Endothelial cell of umbilical vein (primary cell): ENCODE measurements at regions not wholly inside any gene's neighbourhood (a gene's known extent, or its start where the extent isn't known, plus 50 kb on each side); places are given as distances from the start of the nearest gene placed in this dataset.

ENCODE experiments used
- BruUV-seq: library from RNA; stranded (reverse); fragments of 400-500 nt; replicated peaks from 2 replicates; lab custom pipeline; 2021; lab: Mats Ljungman, UMichigan
- CTCF ChIA-PET: fragments of 300-600, 350-600 bp; sonication (Branson Sonifier 250); formaldehyde crosslinking; loops from one replicate; lab custom pipeline; 2021; ENCODE audit warnings: antibody characterized with exemption, inconsistent platforms; lab: Charles Lee
- POLR2A ChIA-PET: fragments of 300-600, 350-600 bp; sonication (Branson Sonifier 250); formaldehyde crosslinking; loops from one replicate; lab custom pipeline; 2021; ENCODE audit warnings: antibody characterized with exemption, inconsistent platforms; lab: Charles Lee
- DNase-seq: peaks from one replicate; pipeline ENCODE4 v3.0.0-alpha.2; 2011; ENCODE audit warnings: low read depth, low spot score
- FAIRE-seq: peaks from 2 replicates; lab custom pipeline; 2011; peaks lifted over from hg19 to GRCh38; lab: Jason Lieb, UNC
- H2AFZ ChIP-seq: 2 replicates; pipeline ENCODE4 v1.6.0; 2012; ENCODE audit warnings: low read depth, low read length, control low read depth, inconsistent platforms
- H3K27ac ChIP-seq: 2 replicates; pipeline ENCODE4 v1.5.1; 2011; ENCODE audit warnings: low read depth, mild to moderate bottlenecking, control low read depth, low read length, moderate library complexity; ENCODE audit not compliant: insufficient read depth
- H3K27me3 ChIP-seq, 2 experiments: 2 replicates each; pipeline versions ENCODE4 v1.6.0 to v1.6.1; 2011; ENCODE audit warnings: low read length in 2 of 2, mixed read lengths in 1 of 2; ENCODE audit not compliant: control insufficient read depth in 2 of 2, insufficient read depth in 2 of 2
- H3K36me3 ChIP-seq, 2 experiments: 2 replicates in 1 of 2; 3 replicates in 1 of 2; pipeline ENCODE4 v1.5.1; 2011; ENCODE audit warnings: low read length in 2 of 2, mild to moderate bottlenecking in 1 of 2, moderate library complexity in 1 of 2; ENCODE audit not compliant: control insufficient read depth in 2 of 2, insufficient read depth in 2 of 2; ENCODE audit errors: extremely low read depth in 1 of 2
- H3K4me1 ChIP-seq: 3 replicates; pipeline ENCODE4 v1.5.1; 2011; ENCODE audit warnings: mild to moderate bottlenecking, low read length; ENCODE audit not compliant: control insufficient read depth, insufficient read depth; ENCODE audit errors: extremely low read depth
- H3K4me2 ChIP-seq: 2 replicates; pipeline ENCODE4 v1.6.1; 2011; ENCODE audit warnings: low read length, control low read depth, mixed read lengths; ENCODE audit not compliant: insufficient read depth
- H3K4me3 ChIP-seq, 3 experiments: fragments of 200-600 bp in 1 of 3; sonication (generic), shearing (Covaris generic) in 1 of 3; replicated peaks in 1 of 3; 2 replicates each; pipeline ENCODE4 v1.5.1; 2011 to 2016; ENCODE audit warnings: control low read depth in 3 of 3, low read length in 3 of 3, mild to moderate bottlenecking in 2 of 3, inconsistent platforms in 1 of 3, low read depth in 1 of 3, moderate library complexity in 1 of 3; ENCODE audit not compliant: insufficient read depth in 1 of 3
- H3K79me2 ChIP-seq: 2 replicates; pipeline ENCODE4 v1.6.0; 2012; ENCODE audit warnings: low read length, inconsistent platforms; ENCODE audit not compliant: control insufficient read depth, insufficient read depth
- H3K9ac ChIP-seq: replicated peaks from 2 replicates; pipeline ENCODE3; 2011; ENCODE audit warnings: low read length, control low read depth; ENCODE audit not compliant: insufficient read depth; ENCODE audit errors: extremely low read depth
- H3K9me1 ChIP-seq: replicated peaks from 3 replicates; pipeline ENCODE4 v1.6.0; 2011; ENCODE audit warnings: mild to moderate bottlenecking, low read length; ENCODE audit not compliant: control insufficient read depth, insufficient read depth; ENCODE audit errors: extremely low read depth
- H3K9me3 ChIP-seq: replicated peaks from 2 replicates; pipeline ENCODE4 v1.5.1; 2012; ENCODE audit warnings: low read length, inconsistent platforms; ENCODE audit not compliant: control insufficient read depth, insufficient read depth
- H4K20me1 ChIP-seq: replicated peaks from 2 replicates; pipeline ENCODE3; 2011; ENCODE audit warnings: mild to moderate bottlenecking, low read length; ENCODE audit not compliant: control insufficient read depth, insufficient read depth; ENCODE audit errors: extremely low read depth
- EZH2 ChIP-seq: IDR thresholded peaks from 2 replicates; pipeline ENCODE4 v1.6.1; 2012; ENCODE audit warnings: borderline replicate concordance, low read depth, mild to moderate bottlenecking, moderate library complexity, low read length, inconsistent platforms; ENCODE audit not compliant: severe bottlenecking
- FOS ChIP-seq: IDR thresholded peaks from 2 replicates; pipeline ENCODE4 v1.6.1; 2011; ENCODE audit warnings: mild to moderate bottlenecking, low read length, moderate library complexity, borderline replicate concordance; ENCODE audit not compliant: insufficient read depth
- GATA2 ChIP-seq: IDR thresholded peaks from 2 replicates; pipeline ENCODE4 v1.7.0; 2011; ENCODE audit warnings: low read depth, mild to moderate bottlenecking, moderate library complexity, mixed read lengths, low read length; ENCODE audit not compliant: insufficient read length, insufficient read depth
- JUN ChIP-seq: IDR thresholded peaks from 2 replicates; pipeline ENCODE4 v1.6.1; 2011; ENCODE audit warnings: borderline replicate concordance, low read depth; ENCODE audit not compliant: insufficient read length, insufficient read depth
- MYC ChIP-seq: IDR thresholded peaks from one replicate; pipeline ENCODE4 v1.6.1; 2011; ENCODE audit warnings: mild to moderate bottlenecking, low read depth, low read length
- POLR2A ChIP-seq: IDR thresholded peaks from 2 replicates; pipeline ENCODE4 v1.6.1; 2012; ENCODE audit warnings: low read depth, mild to moderate bottlenecking, control low read depth, low read length
- POLR2AphosphoS5 ChIP-seq: IDR thresholded peaks from 2 replicates; pipeline ENCODE4 v1.6.1; 2012; ENCODE audit warnings: low read depth, mild to moderate bottlenecking, control low read depth, low read length, moderate library complexity; ENCODE audit not compliant: insufficient read depth
- dilution Hi-C: fragments of 300-500 bp; cut with MboI; formaldehyde crosslinking; loops from one replicate; pipeline ENCODE4 v1.15.0; 2019; ENCODE audit warnings: low sequenced_read_pairs; ENCODE audit not compliant: extremely low pct_ligation_motif_present
- intact Hi-C: fragments of 100-400 bp; cut with micrococcal nuclease; formaldehyde crosslinking; loops from one replicate; pipeline ENCODE4 v1.10.0; 2022
- TF ChIP-seq, protein P1 (sequence below): IDR thresholded peaks from 2 replicates; pipeline ENCODE4 v1.6.1; 2011; ENCODE audit not compliant: insufficient read depth, insufficient read length
- TF ChIP-seq, protein P2 (sequence below), 2 donors: IDR thresholded peaks; 1 replicate in 1 of 2; 2 replicates in 1 of 2; pipeline ENCODE4 v1.5.1; 2011; ENCODE audit warnings: low read length in 2 of 2, mild to moderate bottlenecking in 2 of 2, moderate library complexity in 2 of 2, control low read depth in 1 of 2, inconsistent platforms in 1 of 2, low read depth in 1 of 2; ENCODE audit not compliant: insufficient read depth in 1 of 2; ENCODE audit errors: extremely low read depth in 1 of 2

DNA sequence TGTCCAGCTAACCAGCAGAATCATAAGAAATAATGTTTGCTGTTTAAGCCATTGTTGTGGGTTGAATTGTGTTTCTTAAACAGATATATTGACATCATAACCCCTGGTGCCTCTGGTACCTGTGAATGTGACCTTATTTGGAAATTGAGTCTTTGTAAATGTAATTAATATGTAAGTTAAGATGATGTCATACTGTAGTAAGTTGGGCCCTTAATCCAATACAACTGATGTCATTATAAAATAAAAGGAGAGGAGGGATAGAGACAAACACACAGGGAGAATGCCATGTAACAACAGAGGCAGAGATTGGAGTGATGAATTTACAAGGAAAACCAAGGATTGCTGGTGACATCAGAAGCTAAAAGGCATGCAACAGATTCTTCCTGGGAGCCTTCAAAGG lies 141.4 kb downstream of the ZIC3 start:
- FAIRE-seq (no peak), DNase-seq (no peak)
- Histone ChIP-seq H3K4me2 (no peak overlapping the region), H3K4me3 (no peak overlapping the region), H2AFZ (no peak overlapping the region), H3K9ac (no peak overlapping the region), H3K4me1 (no peaks in the 10 kb centered on the region), H3K9me1 (no peaks in the 10 kb centered on the region), H3K36me3 (no peaks in the 10 kb centered on the region), H3K27me3 (no peaks in the 10 kb centered on the region), H3K9me3 (no peaks in the 10 kb centered on the region), H3K79me2 (no peaks in the 10 kb centered on the region), H3K27ac (no peak overlapping the region), H4K20me1 (no peaks in the 10 kb centered on the region)
- intact Hi-C loops (no loop called here), dilution Hi-C loops (no loop called here)
- no TSS peak for BruUV-seq
- TF ChIP-seq EZH2 = no peak
- no peak for TF ChIP-seq FOS
- no peak for TF ChIP-seq POLR2A
- POLR2A ChIA-PET = no interaction called here
- CTCF ChIA-PET = no interaction called here

DNA sequence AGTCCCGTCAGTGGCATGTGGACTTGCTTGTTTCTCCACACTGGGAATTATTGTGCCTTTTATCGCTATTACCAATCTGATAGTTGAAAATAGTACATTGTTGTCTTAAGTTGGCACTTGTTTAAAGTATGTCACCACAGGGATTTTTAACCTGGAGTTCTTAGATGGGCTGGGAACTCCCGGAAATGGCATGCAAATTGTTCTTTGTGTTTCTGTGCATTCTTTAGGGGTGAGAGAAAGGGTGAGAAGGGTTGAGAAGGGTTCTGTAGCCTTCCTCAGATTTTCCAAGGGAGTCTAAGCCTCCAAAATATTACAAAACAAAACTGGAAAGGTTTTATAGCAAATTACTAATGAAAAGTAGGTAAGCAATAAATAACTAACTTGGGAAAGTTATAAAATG lies 176.9 kb downstream of the ZIC3 start:
- H3K9me3 ChIP-seq = no peaks in the 10 kb centered on the region
- dilution Hi-C loops (no loop called here), intact Hi-C loops (no loop called here)
- H3K9ac ChIP-seq = no peak overlapping the region
- no peaks in the 10 kb centered on the region for H4K20me1 ChIP-seq
- POLR2A ChIA-PET = no interaction called here
- BruUV-seq = no TSS peak
- no peak overlapping the region for H3K4me3 ChIP-seq
- DNase-seq (no peak), FAIRE-seq (no peak)
- CTCF ChIA-PET = no interaction called here
- H3K79me2 ChIP-seq = no peaks in the 10 kb centered on the region
- no peaks in the 10 kb centered on the region for H3K36me3 ChIP-seq
- H3K4me1 ChIP-seq = no peaks in the 10 kb centered on the region
- H2AFZ ChIP-seq = no peak overlapping the region
- H3K27me3 ChIP-seq = no peaks in the 10 kb centered on the region
- H3K4me2 ChIP-seq = no peak overlapping the region
- TF ChIP-seq, protein P1, sequence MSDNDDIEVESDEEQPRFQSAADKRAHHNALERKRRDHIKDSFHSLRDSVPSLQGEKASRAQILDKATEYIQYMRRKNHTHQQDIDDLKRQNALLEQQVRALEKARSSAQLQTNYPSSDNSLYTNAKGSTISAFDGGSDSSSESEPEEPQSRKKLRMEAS = no peak
- TF ChIP-seq GATA2 (no peak), POLR2A (no peak), POLR2AphosphoS5 (no peak), MYC (no peak), JUN (no peak), FOS (no peak), EZH2 (no peak)
- TF ChIP-seq, protein P2, sequence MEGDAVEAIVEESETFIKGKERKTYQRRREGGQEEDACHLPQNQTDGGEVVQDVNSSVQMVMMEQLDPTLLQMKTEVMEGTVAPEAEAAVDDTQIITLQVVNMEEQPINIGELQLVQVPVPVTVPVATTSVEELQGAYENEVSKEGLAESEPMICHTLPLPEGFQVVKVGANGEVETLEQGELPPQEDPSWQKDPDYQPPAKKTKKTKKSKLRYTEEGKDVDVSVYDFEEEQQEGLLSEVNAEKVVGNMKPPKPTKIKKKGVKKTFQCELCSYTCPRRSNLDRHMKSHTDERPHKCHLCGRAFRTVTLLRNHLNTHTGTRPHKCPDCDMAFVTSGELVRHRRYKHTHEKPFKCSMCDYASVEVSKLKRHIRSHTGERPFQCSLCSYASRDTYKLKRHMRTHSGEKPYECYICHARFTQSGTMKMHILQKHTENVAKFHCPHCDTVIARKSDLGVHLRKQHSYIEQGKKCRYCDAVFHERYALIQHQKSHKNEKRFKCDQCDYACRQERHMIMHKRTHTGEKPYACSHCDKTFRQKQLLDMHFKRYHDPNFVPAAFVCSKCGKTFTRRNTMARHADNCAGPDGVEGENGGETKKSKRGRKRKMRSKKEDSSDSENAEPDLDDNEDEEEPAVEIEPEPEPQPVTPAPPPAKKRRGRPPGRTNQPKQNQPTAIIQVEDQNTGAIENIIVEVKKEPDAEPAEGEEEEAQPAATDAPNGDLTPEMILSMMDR (IDR thresholded peaks at IDR 0.05; ENCODE audit: extremely low read depth in 1 of 2, insufficient read depth in 1 of 2, low read depth in 1 of 2, low read length in 2 of 2) = no peak
- no peak overlapping the region for H3K27ac ChIP-seq
- no peaks in the 10 kb centered on the region for H3K9me1 ChIP-seq
